Trophoblast cell (in vitro differentiated cells and primary cell): ENCODE measurements at regions not wholly inside any gene's neighbourhood (a gene's known extent, or its start where the extent isn't known, plus 50 kb on each side); places are given as distances from the start of the nearest gene placed in this dataset.

ENCODE experiments used
- DNase-seq, 2 donors: peaks; one replicate each; pipeline ENCODE4 v3.0.0-alpha.2; 2016
- H2AFZ ChIP-seq: 2 replicates; pipeline ENCODE4 v1.6.1; 2013; ENCODE audit warnings: low read length, moderate library complexity, mild to moderate bottlenecking; ENCODE audit not compliant: insufficient read depth, poor library complexity
- H2AK5ac ChIP-seq: 2 replicates; pipeline ENCODE4 v1.6.1; 2013; ENCODE audit warnings: mild to moderate bottlenecking, low read length
- H2BK120ac ChIP-seq: 2 replicates; pipeline ENCODE4 v1.6.1; 2013; ENCODE audit warnings: low read length, mild to moderate bottlenecking, moderate library complexity; ENCODE audit not compliant: insufficient read depth, poor library complexity
- H2BK12ac ChIP-seq: 2 replicates; pipeline ENCODE4 v1.6.1; 2013; ENCODE audit warnings: mild to moderate bottlenecking, low read length, moderate library complexity
- H2BK5ac ChIP-seq: 2 replicates; pipeline ENCODE4 v1.6.1; 2013; ENCODE audit warnings: low read length, low read depth, moderate library complexity, mild to moderate bottlenecking; ENCODE audit not compliant: poor library complexity
- H3K14ac ChIP-seq: 2 replicates; pipeline ENCODE4 v1.6.1; 2013; ENCODE audit warnings: mild to moderate bottlenecking, low read length
- H3K18ac ChIP-seq: 2 replicates; pipeline ENCODE4 v1.6.1; 2013; ENCODE audit warnings: mild to moderate bottlenecking, low read length
- H3K23ac ChIP-seq: 2 replicates; pipeline ENCODE4 v1.6.1; 2013; ENCODE audit warnings: low read length
- H3K27ac ChIP-seq: 2 replicates; pipeline ENCODE4 v1.5.1; 2013; ENCODE audit warnings: low read depth, mild to moderate bottlenecking, inconsistent platforms, low read length, moderate library complexity
- H3K27me3 ChIP-seq: 2 replicates; pipeline ENCODE4 v1.6.1; 2013; ENCODE audit warnings: inconsistent platforms, mild to moderate bottlenecking, low read length, moderate library complexity; ENCODE audit not compliant: insufficient read depth
- H3K36me3 ChIP-seq, 2 experiments: 1 replicate in 1 of 2; 2 replicates in 1 of 2; pipeline ENCODE4 v1.6.1; 2013; ENCODE audit warnings: low read length in 2 of 2, mild to moderate bottlenecking in 2 of 2, moderate library complexity in 1 of 2; ENCODE audit not compliant: insufficient read depth in 2 of 2, control insufficient read depth in 1 of 2
- H3K4ac ChIP-seq: 2 replicates; pipeline ENCODE4 v1.6.1; 2013; ENCODE audit warnings: low read depth, mild to moderate bottlenecking, low read length, moderate library complexity
- H3K4me1 ChIP-seq, 2 experiments: 1 replicate in 1 of 2; 2 replicates in 1 of 2; pipeline ENCODE4 v1.6.1; 2013; ENCODE audit warnings: low read length in 2 of 2, mild to moderate bottlenecking in 2 of 2, moderate library complexity in 1 of 2; ENCODE audit not compliant: insufficient read depth in 2 of 2, control insufficient read depth in 1 of 2
- H3K4me2 ChIP-seq: 2 replicates; pipeline ENCODE4 v1.6.1; 2013; ENCODE audit warnings: inconsistent platforms, mild to moderate bottlenecking, low read length, moderate library complexity
- H3K4me3 ChIP-seq: 2 replicates; pipeline ENCODE4 v1.5.1; 2013; ENCODE audit warnings: mild to moderate bottlenecking, low read depth, low read length, inconsistent platforms
- H3K79me1 ChIP-seq: one replicate; pipeline ENCODE4 v1.6.1; 2013; ENCODE audit warnings: low read length
- H3K79me2 ChIP-seq: 2 replicates; pipeline ENCODE4 v1.6.1; 2013; ENCODE audit warnings: low read length, mild to moderate bottlenecking; ENCODE audit not compliant: control insufficient read depth, insufficient read depth, poor library complexity
- H3K9ac ChIP-seq: 2 replicates; pipeline ENCODE4 v1.6.1; 2013; ENCODE audit warnings: mild to moderate bottlenecking, low read length
- H3K9me3 ChIP-seq: 2 replicates; pipeline ENCODE4 v1.6.1; 2013; ENCODE audit warnings: low read depth, mild to moderate bottlenecking, control low read depth, inconsistent platforms, low read length; ENCODE audit not compliant: insufficient read depth
- H4K12ac ChIP-seq: 2 replicates; pipeline ENCODE4 v1.6.1; 2013; ENCODE audit warnings: low read depth, mild to moderate bottlenecking, low read length, moderate library complexity
- H4K8ac ChIP-seq: 2 replicates; pipeline ENCODE4 v1.6.1; 2013; ENCODE audit warnings: low read depth, mild to moderate bottlenecking, low read length, moderate library complexity
- H4K91ac ChIP-seq: one replicate; pipeline ENCODE4 v1.6.1; 2013; ENCODE audit warnings: low read depth, mild to moderate bottlenecking, low read length, moderate library complexity
- WGBS: extraction: QIAGEN DNeasy Blood & Tissue Kit; methylation state at CpG from one replicate; pipeline ENCODE4 v1.1.7; 2013; ENCODE audit warnings: missing lambda C conversion rate; ENCODE audit not compliant: insufficient read length, insufficient coverage; ENCODE audit errors: extremely low coverage; 5-methylcytosine and 5-hydroxymethylcytosine counted together

DNA sequence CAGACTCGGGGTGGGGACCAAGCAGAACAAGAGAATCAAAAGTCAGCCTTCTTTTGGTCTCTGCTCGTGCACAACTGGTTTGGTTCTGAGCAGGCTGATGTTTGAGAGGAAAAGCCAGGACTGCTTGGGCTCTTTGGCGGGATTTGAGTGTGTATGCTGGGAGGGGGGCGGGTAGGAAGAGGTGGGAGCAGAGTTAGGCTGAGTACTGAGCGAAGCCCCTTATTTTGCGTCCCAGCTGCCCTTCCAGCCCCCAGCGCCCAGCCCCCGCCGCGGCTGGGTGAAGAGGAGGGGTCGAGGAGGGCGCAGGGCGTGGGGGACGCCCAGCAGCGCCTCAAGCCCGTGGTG lies 153.5 kb upstream of the GOLIM4 start:
- peak overlapping the region; percentile 98 for H3K4me2 ChIP-seq
- no peak overlapping the region for H2BK120ac ChIP-seq
- H3K36me3 ChIP-seq, result no peaks in the 10 kb centered on the region
- H2AK5ac ChIP-seq, result no peak overlapping the region
- no peaks in the 10 kb centered on the region for H3K9me3 ChIP-seq
- no peak overlapping the region for H4K12ac ChIP-seq
- no peak overlapping the region for H3K4ac ChIP-seq
- H3K79me1 ChIP-seq, result peaks cover 5% of the 10 kb centered on the region
- H3K79me2 ChIP-seq, result peaks cover 4% of the 10 kb centered on the region
- H3K27ac ChIP-seq, result peak overlapping the region; percentile 61
- H3K27me3 ChIP-seq, result no peaks in the 10 kb centered on the region
- DNase-seq, result no peak
- no peak overlapping the region for H3K18ac ChIP-seq
- peak overlapping the region; percentile 7 for H3K14ac ChIP-seq
- peak overlapping the region; percentile 26 for H4K8ac ChIP-seq
- peak overlapping the region; percentile 85 for H3K4me3 ChIP-seq
- H3K4me1 ChIP-seq, result no peaks in the 10 kb centered on the region
- H2BK5ac ChIP-seq, result no peak overlapping the region
- peak overlapping the region; percentile 77 for H2AFZ ChIP-seq
- no CpG with 5 or more reads among the region's 16 CpGs for WGBS
- H3K9ac ChIP-seq, result peak overlapping the region; percentile 34
- peak overlapping the region; percentile 18 for H4K91ac ChIP-seq
- no peak overlapping the region for H2BK12ac ChIP-seq
- H3K23ac ChIP-seq, result no peak overlapping the region

DNA sequence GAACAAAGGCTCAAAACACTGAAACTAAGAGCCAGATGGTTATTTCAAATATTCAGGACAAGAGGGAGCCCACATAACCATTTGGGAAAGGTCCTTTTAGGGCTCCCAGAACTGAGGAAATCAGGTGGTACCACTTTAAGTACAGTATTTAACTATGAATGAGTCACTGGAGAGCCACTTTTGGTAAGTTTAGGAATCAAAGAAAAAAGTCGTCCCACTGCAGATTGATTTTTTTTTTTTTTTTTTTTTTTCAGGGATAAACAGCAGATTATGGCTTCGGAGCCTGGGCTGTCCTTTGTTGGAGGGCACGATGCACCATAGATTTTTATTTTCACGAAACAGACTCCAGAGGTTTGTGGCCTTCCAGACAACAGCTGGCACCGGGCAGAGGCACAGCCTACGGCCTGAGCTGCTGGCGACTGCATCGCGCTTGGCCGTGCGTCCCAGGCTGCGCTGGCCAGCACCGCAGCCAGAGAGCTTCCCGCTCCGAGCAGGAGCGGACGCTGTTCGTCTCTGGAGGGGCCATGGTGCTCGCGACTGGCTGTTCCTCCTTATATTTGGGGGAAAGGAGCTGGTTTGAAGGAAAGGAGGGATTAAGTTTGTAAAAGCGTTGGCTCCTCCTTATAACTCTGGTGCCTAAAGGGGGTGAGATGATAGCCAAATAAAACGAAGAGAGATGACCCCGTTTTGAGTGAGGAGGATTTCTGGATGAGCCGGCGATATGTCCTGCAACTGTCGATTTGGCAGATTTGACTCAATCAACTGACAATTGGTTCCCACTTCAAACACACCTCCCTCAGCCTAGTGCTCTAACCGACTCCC lies 152.9 kb upstream of the GOLIM4 start:
- Histone ChIP-seq H3K79me2 (peaks cover 4% of the 10 kb centered on the region), H3K14ac (no peak overlapping the region), H3K4ac (no peak overlapping the region), H3K23ac (no peak overlapping the region), H4K8ac (no peak overlapping the region), H2BK120ac (no peak overlapping the region), H3K4me1 (no peaks in the 10 kb centered on the region), H2AK5ac (no peak overlapping the region), H3K27ac (no peak overlapping the region), H4K91ac (no peak overlapping the region), H3K9ac (peak overlapping the region; percentile 34), H2BK12ac (no peak overlapping the region), H3K79me1 (peaks cover 5% of the 10 kb centered on the region), H3K9me3 (no peaks in the 10 kb centered on the region), H3K4me2 (peak overlapping the region; percentile 98), H3K27me3 (no peaks in the 10 kb centered on the region), H2AFZ (no peak overlapping the region), H2BK5ac (no peak overlapping the region), H4K12ac (no peak overlapping the region), H3K18ac (no peak overlapping the region), H3K36me3 (no peaks in the 10 kb centered on the region), H3K4me3 (peak overlapping the region; percentile 85)
- peak in 1 of 2 donors; percentile 43 for DNase-seq
- no CpG with 5 or more reads among the region's 27 CpGs for WGBS

DNA sequence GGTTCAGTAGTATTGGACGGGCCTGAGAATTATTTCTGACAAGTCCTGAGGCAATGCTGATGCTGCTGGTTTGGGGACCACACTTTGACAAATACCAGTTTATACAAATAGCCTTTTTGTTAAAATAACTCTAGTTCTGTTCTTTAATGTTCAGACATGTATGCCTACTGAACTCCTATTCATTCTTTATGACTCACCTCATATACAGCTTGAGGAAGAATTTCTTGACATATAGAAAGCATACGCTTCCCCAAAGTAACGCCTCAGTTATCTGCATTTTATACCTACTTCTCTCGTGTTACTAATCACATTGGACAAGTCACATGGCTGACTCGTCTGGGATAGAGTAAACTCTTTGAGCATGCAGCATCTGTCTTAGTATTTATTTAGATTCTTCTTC lies 145.4 kb upstream of the GOLIM4 start:
- H4K12ac ChIP-seq, result no peak overlapping the region
- H2BK12ac ChIP-seq, result no peak overlapping the region
- H2BK5ac ChIP-seq, result no peak overlapping the region
- no peaks in the 10 kb centered on the region for H3K79me2 ChIP-seq
- H3K79me1 ChIP-seq, result no peaks in the 10 kb centered on the region
- no peak overlapping the region for H3K4me3 ChIP-seq
- DNase-seq, result no peak
- no peak overlapping the region for H3K27ac ChIP-seq
- no peaks in the 10 kb centered on the region for H3K36me3 ChIP-seq
- no peak overlapping the region for H4K91ac ChIP-seq
- H3K4me2 ChIP-seq, result no peak overlapping the region
- no peak overlapping the region for H3K23ac ChIP-seq
- no peak overlapping the region for H2AFZ ChIP-seq
- no peaks in the 10 kb centered on the region for H3K9me3 ChIP-seq
- no peak overlapping the region for H3K14ac ChIP-seq
- no peaks in the 10 kb centered on the region for H3K4me1 ChIP-seq
- no peak overlapping the region for H3K18ac ChIP-seq
- no peak overlapping the region for H2AK5ac ChIP-seq
- no peak overlapping the region for H4K8ac ChIP-seq
- WGBS, result no CpG with 5 or more reads among the region's 5 CpGs
- H3K9ac ChIP-seq, result no peak overlapping the region
- H3K27me3 ChIP-seq, result no peaks in the 10 kb centered on the region
- H3K4ac ChIP-seq, result no peak overlapping the region
- H2BK120ac ChIP-seq, result no peak overlapping the region

DNA sequence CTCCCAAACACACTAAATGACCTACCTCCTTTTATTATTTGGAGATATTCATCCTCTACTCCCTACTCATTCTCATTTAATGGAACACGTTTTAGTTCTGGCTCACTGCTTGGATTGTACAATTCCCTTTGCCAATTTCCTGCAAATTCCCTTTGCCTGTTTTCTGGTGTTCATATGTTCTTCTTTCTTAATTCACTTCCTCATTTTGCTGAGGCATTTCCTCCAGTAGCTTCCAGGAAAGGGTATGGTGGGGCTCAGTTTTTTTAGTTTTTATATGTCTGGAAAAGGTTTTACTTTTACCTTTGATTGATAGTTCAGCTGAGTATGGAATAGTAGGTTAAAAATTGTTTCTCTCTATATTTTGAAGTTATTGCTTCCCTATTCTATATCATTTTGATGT lies 143.6 kb upstream of the GOLIM4 start:
- H4K91ac ChIP-seq, result no peak overlapping the region
- H2AK5ac ChIP-seq, result no peak overlapping the region
- no peak overlapping the region for H3K4me3 ChIP-seq
- H4K8ac ChIP-seq, result no peak overlapping the region
- H3K14ac ChIP-seq, result no peak overlapping the region
- H3K79me1 ChIP-seq, result no peaks in the 10 kb centered on the region
- H3K27me3 ChIP-seq, result no peaks in the 10 kb centered on the region
- H3K23ac ChIP-seq, result no peak overlapping the region
- H2BK120ac ChIP-seq, result no peak overlapping the region
- no peaks in the 10 kb centered on the region for H3K9me3 ChIP-seq
- no peak overlapping the region for H2BK5ac ChIP-seq
- no peak overlapping the region for H4K12ac ChIP-seq
- no peak overlapping the region for H2BK12ac ChIP-seq
- WGBS, result no CpG with 5 or more reads among the region's 1 CpG
- no peak overlapping the region for H2AFZ ChIP-seq
- H3K18ac ChIP-seq, result no peak overlapping the region
- no peak overlapping the region for H3K4me2 ChIP-seq
- no peak for DNase-seq
- no peak overlapping the region for H3K27ac ChIP-seq
- H3K79me2 ChIP-seq, result no peaks in the 10 kb centered on the region
- H3K36me3 ChIP-seq, result no peaks in the 10 kb centered on the region
- H3K4me1 ChIP-seq, result no peaks in the 10 kb centered on the region
- no peak overlapping the region for H3K4ac ChIP-seq
- no peak overlapping the region for H3K9ac ChIP-seq
